ENCODE measurements at regions not wholly inside any gene's neighbourhood (a gene's known extent, or its start where the extent isn't known, plus 50 kb on each side); places are given as distances from the start of the nearest gene placed in this dataset.

GRCh38 chr6:142568857-142569597 lies 267.2 kb downstream of the ADGRG6 start:
- ChIA-PET CTCF (interaction anchor here (0.5 to 1.2 kb wide), 3 partner anchors 89 to 413 kb away, joined by 3 to 4 read pairs (median 3); no protein-coding TSS in a partner anchor), POLR2A (interaction anchor here (0.6 kb wide), 2 partner anchors 15 to 226 kb away, joined by 3 to 5 read pairs; no protein-coding TSS in a partner anchor)

GRCh38 chr6:142569676-142570075 lies 267.9 kb downstream of the ADGRG6 start:
- no peak for DNase-seq (ENCODE audit: low read depth)
- ChIA-PET POLR2A (no interaction called here), CTCF (interaction anchor here (0.5 to 1.2 kb wide), 3 partner anchors 89 to 123 kb away, joined by 3 to 4 read pairs (median 3); no protein-coding TSS in a partner anchor)
- H3K27me3 ChIP-seq (ENCODE audit: control insufficient read depth, insufficient read depth, low read length), result no peaks in the 10 kb centered on the region
- TF ChIP-seq, protein P1, sequence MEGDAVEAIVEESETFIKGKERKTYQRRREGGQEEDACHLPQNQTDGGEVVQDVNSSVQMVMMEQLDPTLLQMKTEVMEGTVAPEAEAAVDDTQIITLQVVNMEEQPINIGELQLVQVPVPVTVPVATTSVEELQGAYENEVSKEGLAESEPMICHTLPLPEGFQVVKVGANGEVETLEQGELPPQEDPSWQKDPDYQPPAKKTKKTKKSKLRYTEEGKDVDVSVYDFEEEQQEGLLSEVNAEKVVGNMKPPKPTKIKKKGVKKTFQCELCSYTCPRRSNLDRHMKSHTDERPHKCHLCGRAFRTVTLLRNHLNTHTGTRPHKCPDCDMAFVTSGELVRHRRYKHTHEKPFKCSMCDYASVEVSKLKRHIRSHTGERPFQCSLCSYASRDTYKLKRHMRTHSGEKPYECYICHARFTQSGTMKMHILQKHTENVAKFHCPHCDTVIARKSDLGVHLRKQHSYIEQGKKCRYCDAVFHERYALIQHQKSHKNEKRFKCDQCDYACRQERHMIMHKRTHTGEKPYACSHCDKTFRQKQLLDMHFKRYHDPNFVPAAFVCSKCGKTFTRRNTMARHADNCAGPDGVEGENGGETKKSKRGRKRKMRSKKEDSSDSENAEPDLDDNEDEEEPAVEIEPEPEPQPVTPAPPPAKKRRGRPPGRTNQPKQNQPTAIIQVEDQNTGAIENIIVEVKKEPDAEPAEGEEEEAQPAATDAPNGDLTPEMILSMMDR (IDR thresholded peaks at IDR 0.05; ENCODE audit: insufficient read depth, low read depth, low read length), result no peak
- H3K36me3 ChIP-seq (ENCODE audit: control insufficient read depth, insufficient read depth, low read length), result no peaks in the 10 kb centered on the region
- H3K4me3 ChIP-seq (ENCODE audit: low read depth, low read length), result no peak overlapping the region

More at GRCh38 chr6:142568857-142569597, 267.2 kb downstream of the ADGRG6 start:
- peak; percentile 84 for DNase-seq (ENCODE audit: low read depth)
- H3K27me3 ChIP-seq (ENCODE audit: control insufficient read depth, insufficient read depth, low read length), result no peaks in the 10 kb centered on the region
- TF ChIP-seq, protein P1 (IDR thresholded peaks at IDR 0.05; ENCODE audit: insufficient read depth, low read depth, low read length), result no peak
- H3K36me3 ChIP-seq (ENCODE audit: control insufficient read depth, insufficient read depth, low read length), result no peaks in the 10 kb centered on the region
- H3K4me3 ChIP-seq (ENCODE audit: low read depth, low read length), result no peak overlapping the region

DNA sequence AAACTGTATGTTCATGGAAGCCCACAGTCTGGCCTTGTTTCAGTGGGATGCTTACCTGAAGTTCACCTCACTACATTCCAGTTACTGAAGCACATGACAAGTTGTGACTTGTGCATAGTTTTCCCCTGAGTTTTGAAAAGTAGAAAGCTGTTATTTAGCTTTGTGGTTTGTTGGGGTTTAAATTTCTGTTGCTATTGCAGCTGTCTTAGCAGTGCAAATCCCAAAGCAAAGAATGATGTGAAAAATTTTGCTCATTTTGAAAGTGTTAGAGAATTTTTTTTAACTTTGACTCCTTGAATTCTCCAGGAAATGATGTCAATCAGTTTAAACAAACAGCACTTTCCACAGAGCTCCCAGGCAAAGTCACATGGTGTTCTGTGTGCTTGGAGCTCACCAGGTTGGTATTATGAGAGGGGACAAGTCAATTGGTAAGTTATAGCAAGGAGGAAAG lies 268.4 kb downstream of the ADGRG6 start:
- peak; percentile 35 for DNase-seq (ENCODE audit: low read depth)
- CTCF ChIA-PET, result interaction anchor here (1.2 kb wide), 1 partner anchor 122 kb away, joined by 3 read pairs; no protein-coding TSS in a partner anchor

DNA sequence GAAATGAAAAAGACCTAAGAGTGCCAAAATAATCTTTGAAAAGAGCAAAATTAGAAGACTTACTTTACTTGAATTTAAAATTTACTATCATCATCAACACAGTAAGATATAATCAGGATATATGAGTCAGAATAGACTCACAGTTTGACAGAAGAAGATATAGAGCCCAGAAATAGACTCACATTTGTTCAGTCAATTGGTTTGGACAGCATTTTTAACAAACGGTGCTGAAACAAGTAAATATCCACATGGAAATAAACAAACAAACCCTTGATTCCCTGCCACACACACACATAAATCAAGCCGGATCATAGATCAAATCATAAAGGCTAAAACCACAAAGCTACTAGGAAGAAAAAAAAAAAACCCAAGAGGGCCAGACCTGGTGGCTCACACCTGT lies 291.1 kb downstream of the ADGRG6 start:
- Histone ChIP-seq H3K36me3 (ENCODE audit: control insufficient read depth, insufficient read depth, low read length) (no peaks in the 10 kb centered on the region), H3K4me3 (ENCODE audit: low read depth, low read length) (no peak overlapping the region), H3K27me3 (ENCODE audit: control insufficient read depth, insufficient read depth, low read length) (0 out of 2 replicates have a peak, but pooled peaks cover 2% of the 10 kb centered on the region)
- ChIA-PET CTCF (no interaction called here), POLR2A (no interaction called here)
- TF ChIP-seq, protein P1 (IDR thresholded peaks at IDR 0.05; ENCODE audit: insufficient read depth, low read depth, low read length), result no peak
- DNase-seq (ENCODE audit: low read depth), result no peak

More for the DNA sequence above, 268.4 kb downstream of the ADGRG6 start:
- Histone ChIP-seq H3K4me3 (ENCODE audit: low read depth, low read length) (no peak overlapping the region), H3K36me3 (ENCODE audit: control insufficient read depth, insufficient read depth, low read length) (no peaks in the 10 kb centered on the region), H3K27me3 (ENCODE audit: control insufficient read depth, insufficient read depth, low read length) (no peaks in the 10 kb centered on the region; the same call in 1 of the 2 replicates)
- TF ChIP-seq, protein P1 (IDR thresholded peaks at IDR 0.05; ENCODE audit: insufficient read depth, low read depth, low read length), result no peak
- POLR2A ChIA-PET, result no interaction called here

DNA sequence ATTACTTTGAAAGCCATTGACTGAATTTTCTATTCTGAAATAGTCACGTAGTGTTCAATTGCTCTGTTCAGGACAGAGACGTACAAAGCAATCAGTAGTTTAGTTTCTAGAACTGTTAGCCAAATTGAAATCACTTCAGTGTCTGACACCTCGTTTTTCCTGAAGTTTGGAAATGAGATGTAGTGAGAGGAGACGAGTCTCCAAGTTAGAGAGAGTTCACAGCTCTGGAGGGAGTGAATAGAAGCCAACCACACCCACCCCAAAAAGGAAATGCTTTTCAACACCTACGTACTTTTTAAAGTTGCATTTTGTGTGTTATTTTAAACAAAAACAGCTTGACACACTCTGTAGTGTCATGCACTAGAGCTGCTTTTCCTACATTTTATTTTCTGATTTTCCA lies 296.0 kb downstream of the ADGRG6 start:
- TF ChIP-seq, protein P1 (IDR thresholded peaks at IDR 0.05; ENCODE audit: insufficient read depth, low read depth, low read length), result no peak

More for the DNA sequence above, 296.0 kb downstream of the ADGRG6 start:
- Histone ChIP-seq H3K27me3 (ENCODE audit: control insufficient read depth, insufficient read depth, low read length) (0 out of 2 replicates have a peak, but pooled peaks cover 2% of the 10 kb centered on the region), H3K36me3 (ENCODE audit: control insufficient read depth, insufficient read depth, low read length) (no peaks in the 10 kb centered on the region), H3K4me3 (ENCODE audit: low read depth, low read length) (no peak overlapping the region)
- no peak for DNase-seq (ENCODE audit: low read depth)
- ChIA-PET POLR2A (no interaction called here), CTCF (no interaction called here)
